HCT116 (cell line): ENCODE measurements at regions not wholly inside any gene's neighbourhood (a gene's known extent, or its start where the extent isn't known, plus 50 kb on each side); places are given as distances from the start of the nearest gene placed in this dataset.
"Not testable (repeated sequence)": the region's sequence is repeated elsewhere in the genome, so short reads cannot be mapped to it uniquely, and the experiment has no call there.

Experiments
- ATAC-seq: fragments of 200-7000 bp; cut with Tn5 transposase; 2 replicates; pipeline ENCODE4 v1.9.1; 2020; ENCODE audit warnings: mild to moderate bottlenecking, moderate library complexity
- BruUV-seq: library from RNA; stranded (reverse); fragments of 400-500 nt; replicated peaks from 2 replicates; lab custom pipeline; 2021; lab: Mats Ljungman, UMichigan
- CTCF ChIA-PET: fragments of 300-600 bp; sonication (Branson Sonifier 250); formaldehyde crosslinking; loops from one replicate; lab custom pipeline; 2021; ENCODE audit warnings: antibody characterized with exemption; lab: Charles Lee
- POLR2A ChIA-PET: fragments of 300-600, 350-600 bp; sonication (Branson Sonifier 250); formaldehyde crosslinking; loops from one replicate; lab custom pipeline; 2021; ENCODE audit warnings: antibody characterized with exemption; lab: Charles Lee
- RAD21 ChIA-PET, 2 experiments: fragments of 300-600 bp; sonication (Branson Sonifier 250); formaldehyde crosslinking; loops; one replicate each; lab custom pipeline; 2023; ENCODE audit warnings: low total read pairs in 2 of 2; ENCODE audit not compliant: uncharacterized antibody in 2 of 2, unreplicated experiment in 2 of 2, low non-redundant PET in 1 of 2; lab: Charles Lee
- DNase-seq: peaks from one replicate; pipeline ENCODE4 v3.0.0-alpha.2; 2010; ENCODE audit warnings: low read depth, low spot score
- H2AFZ ChIP-seq: fragments of 200-600 bp; shearing (Covaris generic), sonication (generic); 2 replicates; pipeline ENCODE4 v1.6.1; 2017; ENCODE audit warnings: low read depth, mixed run types, mixed read lengths, antibody characterized with exemption, low read length; ENCODE audit not compliant: poor library complexity, severe bottlenecking
- H3K27ac ChIP-seq: 2 replicates; pipeline ENCODE4 v1.5.1; 2012; ENCODE audit warnings: low read depth, low read length
- H3K27me3 ChIP-seq: fragments of 200-600 bp; sonication (generic); 2 replicates; pipeline ENCODE4 v1.6.1; 2016; ENCODE audit warnings: mixed run types, low read length, mixed read lengths; ENCODE audit not compliant: insufficient read depth
- H3K36me3 ChIP-seq, 2 experiments: fragments of 200-500 bp in 1 of 2; fragments of 200-600 bp in 1 of 2; sonication (Bioruptor generic) in 1 of 2; sonication (generic) in 1 of 2; 2 replicates each; pipeline versions ENCODE4 v1.5.1 to v1.6.1; 2014 to 2016; ENCODE audit warnings: low read length in 2 of 2, inconsistent platforms in 1 of 2, mixed read lengths in 1 of 2, mixed run types in 1 of 2; ENCODE audit not compliant: insufficient read depth in 2 of 2, control insufficient read depth in 1 of 2
- H3K4me1 ChIP-seq, 2 experiments: fragments of 200-600 bp in 1 of 2; sonication (generic) in 1 of 2; 2 replicates each; pipeline versions ENCODE4 v1.5.1 to v1.6.1; 2012 to 2017; ENCODE audit warnings: low read length in 2 of 2, inconsistent platforms in 1 of 2, mild to moderate bottlenecking in 1 of 2, mixed read lengths in 1 of 2, mixed run types in 1 of 2, moderate library complexity in 1 of 2; ENCODE audit not compliant: insufficient read depth in 2 of 2, control insufficient read depth in 1 of 2
- H3K4me2 ChIP-seq: fragments of 200-600 bp; sonication (generic); 2 replicates; pipeline ENCODE4 v1.6.1; 2017; ENCODE audit warnings: mixed run types, low read length, mixed read lengths
- H3K4me3 ChIP-seq, 2 experiments: fragments of 200-600 bp in 1 of 2; sonication (generic) in 1 of 2; replicated peaks in 1 of 2; 2 replicates each; pipeline ENCODE4 v1.5.1; 2011 to 2016; ENCODE audit warnings: low read length in 2 of 2, control low read depth in 1 of 2, low read depth in 1 of 2, mild to moderate bottlenecking in 1 of 2, mixed read lengths in 1 of 2, mixed run types in 1 of 2
- H3K79me2 ChIP-seq: fragments of 200-600 bp; sonication (generic); 2 replicates; pipeline ENCODE4 v1.6.1; 2017; ENCODE audit warnings: mild to moderate bottlenecking, mixed run types, low read length, moderate library complexity, mixed read lengths; ENCODE audit not compliant: insufficient read depth
- H3K9ac ChIP-seq: fragments of 200-600 bp; sonication (generic); 2 replicates; pipeline ENCODE4 v1.6.1; 2016; ENCODE audit warnings: low read length, mixed read lengths
- H3K9me2 ChIP-seq: fragments of 200-600 bp; sonication (generic), shearing (Covaris generic); 2 replicates; pipeline ENCODE4 v1.6.1; 2017; ENCODE audit warnings: mixed run types, mild to moderate bottlenecking, moderate library complexity; ENCODE audit not compliant: insufficient read depth
- H3K9me3 ChIP-seq, 2 experiments: fragments of 200-500 bp in 1 of 2; fragments of 200-600 bp in 1 of 2; sonication (Bioruptor generic) in 1 of 2; sonication (generic) in 1 of 2; 2 replicates each; pipeline ENCODE4 v1.6.1; 2014 to 2017; ENCODE audit warnings: low read length in 2 of 2, mixed read lengths in 2 of 2, inconsistent platforms in 1 of 2, low read depth in 1 of 2, mild to moderate bottlenecking in 1 of 2, mixed run types in 1 of 2, moderate library complexity in 1 of 2; ENCODE audit not compliant: control insufficient read depth in 1 of 2, insufficient read depth in 1 of 2
- H4K20me1 ChIP-seq: fragments of 200-600 bp; sonication (generic), shearing (Covaris generic); 2 replicates; pipeline ENCODE4 v1.6.1; 2017; ENCODE audit warnings: mixed run types, mild to moderate bottlenecking, moderate library complexity; ENCODE audit not compliant: insufficient read depth
- ATF3 ChIP-seq: IDR thresholded peaks from 2 replicates; pipeline ENCODE4 v1.6.1; 2012
- CTCF ChIP-seq, 3 experiments: fragments of 200-600 bp in 1 of 3; sonication (generic) in 1 of 3; IDR thresholded peaks in 2 of 3; conservative IDR thresholded peaks in 1 of 3; 2 replicates each; pipeline ENCODE4 v1.5.1; 2012 to 2017; ENCODE audit warnings: low read depth in 2 of 3, low read length in 2 of 3, antibody characterized with exemption in 1 of 3, borderline replicate concordance in 1 of 3, control low read depth in 1 of 3, mild to moderate bottlenecking in 1 of 3, mixed read lengths in 1 of 3, mixed run types in 1 of 3, moderate library complexity in 1 of 3; ENCODE audit not compliant: insufficient read depth in 1 of 3
- EGR1 ChIP-seq: IDR thresholded peaks from 2 replicates; pipeline ENCODE4 v1.6.1; 2012; ENCODE audit warnings: low read depth
- EZH2 ChIP-seq: fragments of 200-600 bp; sonication (generic); IDR thresholded peaks from 2 replicates; pipeline ENCODE4 v1.6.1; 2017; ENCODE audit warnings: antibody characterized with exemption, mixed run types
- FOSL1 ChIP-seq: IDR thresholded peaks from 2 replicates; pipeline ENCODE4 v1.6.1; 2012; ENCODE audit warnings: low read depth
- MAX ChIP-seq: IDR thresholded peaks from 2 replicates; pipeline ENCODE4 v1.6.1; 2012
- POLR2A ChIP-seq: IDR thresholded peaks from 2 replicates; pipeline ENCODE4 v1.7.0; 2011; ENCODE audit warnings: borderline replicate concordance; ENCODE audit not compliant: insufficient read depth, insufficient read length; ENCODE audit errors: extremely low read depth
- REST ChIP-seq: IDR thresholded peaks from 2 replicates; pipeline ENCODE4 v1.6.1; 2012; ENCODE audit warnings: low read depth
- SP1 ChIP-seq: IDR thresholded peaks from 2 replicates; pipeline ENCODE4 v1.6.1; 2012; ENCODE audit warnings: low read depth
- SRF ChIP-seq: IDR thresholded peaks from 2 replicates; pipeline ENCODE4 v1.6.1; 2012; ENCODE audit warnings: low read depth
- TCF7L2 ChIP-seq: IDR thresholded peaks from 2 replicates; pipeline ENCODE4 v1.7.0; 2011; ENCODE audit warnings: borderline replicate concordance, inconsistent platforms; ENCODE audit not compliant: insufficient read depth, insufficient read length; ENCODE audit errors: extremely low read depth
- ZBTB33 ChIP-seq: IDR thresholded peaks from 2 replicates; pipeline ENCODE4 v1.6.1; 2011; ENCODE audit warnings: mild to moderate bottlenecking, low read length, moderate library complexity; ENCODE audit not compliant: insufficient replicate concordance; ENCODE audit errors: extremely low read depth
- ZFX ChIP-seq: fragments of 450-650 bp; IDR thresholded peaks from 2 replicates; pipeline ENCODE4 v1.6.1; 2017
- intact Hi-C: fragments of 100-400 bp; cut with micrococcal nuclease; formaldehyde crosslinking; loops from 2 replicates; pipeline ENCODE4 v1.10.0; 2022

- no peak overlapping the region for H3K27ac ChIP-seq
- ChIA-PET POLR2A (no interaction called here), RAD21 (no interaction called here), CTCF (no interaction called here)
- H3K79me2 ChIP-seq, result no peaks in the 10 kb centered on the region
- no peak overlapping the region for H3K4me2 ChIP-seq
- H3K9me2 ChIP-seq, result no peaks in the 10 kb centered on the region
- H2AFZ ChIP-seq, result no peak overlapping the region
- ATAC-seq, result no peak
- no peaks in the 10 kb centered on the region for H3K4me1 ChIP-seq
- H3K9me3 ChIP-seq, result no peaks in the 10 kb centered on the region
- DNase-seq, result no peak
- H3K36me3 ChIP-seq, result no peaks in the 10 kb centered on the region
- H3K4me3 ChIP-seq, result no peak overlapping the region
- TF ChIP-seq ATF3 (no peak), EZH2 (no peak), ZBTB33 (no peak), ZFX (no peak), REST (no peak), POLR2A (no peak), SP1 (no peak), TCF7L2 (no peak), SRF (no peak), MAX (no peak), CTCF (IDR thresholded peaks at IDR 0.05 in 2 of 3, conservative IDR thresholded peaks at IDR 0.05 in 1 of 3; ENCODE audit: borderline replicate concordance in 1 of 3, insufficient read depth in 1 of 3, low read depth in 2 of 3, low read length in 2 of 3) (no peak), EGR1 (no peak), FOSL1 (no peak)
- H4K20me1 ChIP-seq, result no peaks in the 10 kb centered on the region
- H3K9ac ChIP-seq, result no peak overlapping the region
- H3K27me3 ChIP-seq, result no peaks in the 10 kb centered on the region
- BruUV-seq, result no TSS peak
- intact Hi-C loops, result no loop called here
These were observed 319.6 kb downstream of the PTH2R start for GRCh38 chr2:208726242-208726641.

GRCh38 chr2:208751663-208752415, 345.2 kb downstream of the PTH2R start:
- H3K27me3 ChIP-seq, H3K79me2 ChIP-seq, intact Hi-C loops, H2AFZ ChIP-seq, H3K27ac ChIP-seq, ATAC-seq, H3K4me1 ChIP-seq, H3K9me3 ChIP-seq, DNase-seq, POLR2A ChIA-PET, H3K9me2 ChIP-seq, H3K36me3 ChIP-seq, BruUV-seq, H4K20me1 ChIP-seq, H3K4me2 ChIP-seq, H3K4me3 ChIP-seq, RAD21 ChIA-PET, CTCF ChIA-PET, H3K9ac ChIP-seq: not testable (repeated sequence)
